NB4 (cell line): ENCODE measurements at regions not wholly inside any gene's neighbourhood (a gene's known extent, or its start where the extent isn't known, plus 50 kb on each side); places are given as distances from the start of the nearest gene placed in this dataset.

ENCODE experiments used
- MYC ChIP-seq: IDR thresholded peaks from 2 replicates; pipeline ENCODE4 v1.6.1; 2011; ENCODE audit warnings: low read depth, low read length
- TF ChIP-seq, protein P1 (sequence below): IDR thresholded peaks from one replicate; pipeline ENCODE4 v1.5.1; 2012; ENCODE audit warnings: low read depth, low read length

DNA sequence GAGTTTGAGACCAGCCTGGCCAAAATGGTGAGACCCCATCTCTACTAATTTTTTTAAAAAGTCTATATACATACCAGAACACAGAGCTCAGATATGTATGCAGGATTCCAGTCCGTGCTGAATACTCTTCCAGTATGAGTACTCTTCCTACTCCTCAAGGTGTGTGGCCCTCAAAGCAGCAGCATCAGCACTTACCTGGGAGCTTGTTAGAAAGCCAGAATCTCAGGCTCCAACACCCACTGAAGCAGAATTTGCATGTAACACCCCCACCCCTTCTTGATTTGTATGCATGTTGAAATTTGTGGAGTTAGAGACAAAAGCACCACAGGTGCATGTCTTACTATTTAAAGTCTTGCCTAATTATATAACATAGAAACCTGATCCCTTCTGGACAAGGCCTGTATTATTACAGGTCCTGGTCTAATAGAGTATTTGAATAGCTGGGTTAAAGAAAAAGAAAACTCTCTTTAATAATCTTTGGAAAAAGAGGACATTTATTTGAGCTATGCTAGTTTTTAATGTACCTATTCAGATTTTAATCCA is 50.3 kb upstream of the NFE2L2 start:
- TF ChIP-seq, protein P1, sequence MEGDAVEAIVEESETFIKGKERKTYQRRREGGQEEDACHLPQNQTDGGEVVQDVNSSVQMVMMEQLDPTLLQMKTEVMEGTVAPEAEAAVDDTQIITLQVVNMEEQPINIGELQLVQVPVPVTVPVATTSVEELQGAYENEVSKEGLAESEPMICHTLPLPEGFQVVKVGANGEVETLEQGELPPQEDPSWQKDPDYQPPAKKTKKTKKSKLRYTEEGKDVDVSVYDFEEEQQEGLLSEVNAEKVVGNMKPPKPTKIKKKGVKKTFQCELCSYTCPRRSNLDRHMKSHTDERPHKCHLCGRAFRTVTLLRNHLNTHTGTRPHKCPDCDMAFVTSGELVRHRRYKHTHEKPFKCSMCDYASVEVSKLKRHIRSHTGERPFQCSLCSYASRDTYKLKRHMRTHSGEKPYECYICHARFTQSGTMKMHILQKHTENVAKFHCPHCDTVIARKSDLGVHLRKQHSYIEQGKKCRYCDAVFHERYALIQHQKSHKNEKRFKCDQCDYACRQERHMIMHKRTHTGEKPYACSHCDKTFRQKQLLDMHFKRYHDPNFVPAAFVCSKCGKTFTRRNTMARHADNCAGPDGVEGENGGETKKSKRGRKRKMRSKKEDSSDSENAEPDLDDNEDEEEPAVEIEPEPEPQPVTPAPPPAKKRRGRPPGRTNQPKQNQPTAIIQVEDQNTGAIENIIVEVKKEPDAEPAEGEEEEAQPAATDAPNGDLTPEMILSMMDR, result no peak
- TF ChIP-seq MYC, result no peak
